H9 (cell line): ENCODE measurements at regions not wholly inside any gene's neighbourhood (a gene's known extent, or its start where the extent isn't known, plus 50 kb on each side); places are given as distances from the start of the nearest gene placed in this dataset.

ENCODE experiments used
- DNase-seq: peaks from one replicate; pipeline ENCODE4 v3.0.0-alpha.2; 2017
- H2AFZ ChIP-seq: one replicate; pipeline ENCODE4 v1.6.1; 2013; ENCODE audit warnings: mild to moderate bottlenecking, low read length, control low read depth, moderate library complexity
- H2AK5ac ChIP-seq: 2 replicates; pipeline ENCODE4 v1.6.1; 2013; ENCODE audit warnings: low read length, control low read depth, mixed read lengths; ENCODE audit not compliant: insufficient read length
- H2BK120ac ChIP-seq: one replicate; pipeline ENCODE4 v1.6.1; 2013; ENCODE audit warnings: low read depth, mild to moderate bottlenecking, low read length, control low read depth, inconsistent platforms; ENCODE audit not compliant: poor library complexity, severe bottlenecking
- H2BK12ac ChIP-seq: 2 replicates; pipeline ENCODE4 v1.6.1; 2013; ENCODE audit warnings: low read length, control low read depth, mixed read lengths, low read depth; ENCODE audit not compliant: insufficient read length
- H2BK15ac ChIP-seq: 2 replicates; pipeline ENCODE4 v1.6.1; 2013; ENCODE audit warnings: low read depth, low read length, control low read depth
- H2BK20ac ChIP-seq: one replicate; pipeline ENCODE4 v1.6.1; 2013; ENCODE audit warnings: low read depth, mild to moderate bottlenecking, low read length, control low read depth, inconsistent platforms; ENCODE audit not compliant: poor library complexity, severe bottlenecking
- H2BK5ac ChIP-seq: 2 replicates; pipeline ENCODE4 v1.6.1; 2013; ENCODE audit warnings: low read length, control low read depth, mixed read lengths; ENCODE audit not compliant: insufficient read length
- H3K14ac ChIP-seq: 2 replicates; pipeline ENCODE4 v1.6.1; 2013; ENCODE audit warnings: low read length, control low read depth; ENCODE audit not compliant: insufficient read depth
- H3K18ac ChIP-seq: 2 replicates; pipeline ENCODE4 v1.6.1; 2013; ENCODE audit warnings: low read depth, mild to moderate bottlenecking, mixed read lengths, low read length, control low read depth; ENCODE audit not compliant: insufficient read length
- H3K23ac ChIP-seq: 2 replicates; pipeline ENCODE4 v1.6.1; 2013; ENCODE audit warnings: low read length, control low read depth, mixed read lengths, low read depth; ENCODE audit not compliant: insufficient read length
- H3K23me2 ChIP-seq: 2 replicates; pipeline ENCODE4 v1.6.1; 2013; ENCODE audit warnings: low read depth, mild to moderate bottlenecking, mixed read lengths, low read length, control low read depth; ENCODE audit not compliant: insufficient read length, poor library complexity, severe bottlenecking
- H3K27ac ChIP-seq: 2 replicates; pipeline ENCODE4 v1.5.1; 2013; ENCODE audit warnings: low read length, control low read depth, mixed read lengths, low read depth; ENCODE audit not compliant: insufficient read length
- H3K27me3 ChIP-seq: 2 replicates; pipeline ENCODE4 v1.6.1; 2013; ENCODE audit warnings: low read length, control low read depth, inconsistent platforms; ENCODE audit not compliant: insufficient read depth
- H3K4ac ChIP-seq: 2 replicates; pipeline ENCODE4 v1.6.1; 2013; ENCODE audit warnings: low read depth, mild to moderate bottlenecking, control low read depth, inconsistent platforms, low read length, moderate library complexity
- H3K4me1 ChIP-seq: 2 replicates; pipeline ENCODE4 v1.6.1; 2013; ENCODE audit warnings: low read length, control low read depth, inconsistent platforms; ENCODE audit not compliant: insufficient read depth
- H3K4me2 ChIP-seq: 2 replicates; pipeline ENCODE4 v1.6.1; 2013; ENCODE audit warnings: low read length, control low read depth, mixed read lengths; ENCODE audit not compliant: insufficient read length, insufficient read depth
- H3K56ac ChIP-seq: 2 replicates; pipeline ENCODE4 v1.6.1; 2013; ENCODE audit warnings: low read depth, mild to moderate bottlenecking, mixed read lengths, low read length, control low read depth; ENCODE audit not compliant: insufficient read length
- H3K79me1 ChIP-seq: 2 replicates; pipeline ENCODE4 v1.6.1; 2013; ENCODE audit warnings: low read depth, mild to moderate bottlenecking, moderate library complexity, low read length, control low read depth, inconsistent platforms; ENCODE audit not compliant: insufficient read depth, poor library complexity, severe bottlenecking
- H3K79me2 ChIP-seq: 2 replicates; pipeline ENCODE4 v1.6.1; 2013; ENCODE audit warnings: low read length, control low read depth, inconsistent platforms; ENCODE audit not compliant: insufficient read depth
- H3K9ac ChIP-seq: 2 replicates; pipeline ENCODE4 v1.6.1; 2013; ENCODE audit warnings: low read length, control low read depth, mixed read lengths; ENCODE audit not compliant: insufficient read length; ENCODE audit errors: extremely low read depth
- H3K9me3 ChIP-seq: one replicate; pipeline ENCODE4 v1.6.1; 2013; ENCODE audit warnings: low read depth, low read length, inconsistent platforms; ENCODE audit not compliant: control insufficient read depth
- H3T11ph ChIP-seq: one replicate; pipeline ENCODE4 v1.6.1; 2013; ENCODE audit warnings: mild to moderate bottlenecking, low read length, control low read depth, inconsistent platforms
- H4K20me1 ChIP-seq: one replicate; pipeline ENCODE4 v1.6.1; 2013; ENCODE audit not compliant: control insufficient read depth, insufficient read length, insufficient read depth
- H4K5ac ChIP-seq: 2 replicates; pipeline ENCODE4 v1.6.1; 2013; ENCODE audit warnings: low read depth, mild to moderate bottlenecking, mixed read lengths, low read length, control low read depth; ENCODE audit not compliant: insufficient read length
- H4K8ac ChIP-seq: replicated peaks from 2 replicates; pipeline ENCODE4 v1.6.1; 2013; ENCODE audit warnings: low read length, control low read depth, mixed read lengths, low read depth; ENCODE audit not compliant: insufficient read length
- H4K91ac ChIP-seq: 2 replicates; pipeline ENCODE4 v1.6.1; 2013; ENCODE audit warnings: low read depth, mild to moderate bottlenecking, moderate library complexity, mixed read lengths, low read length, control low read depth; ENCODE audit not compliant: insufficient read length
- H3K27ac Mint-ChIP-seq, 3 experiments: 2 replicates in 2 of 3; 3 replicates in 1 of 3; pipeline ENCODE4 v1.8.0; 2020 to 2021; ENCODE audit warnings: mixed read lengths in 3 of 3, mild to moderate bottlenecking in 1 of 3, moderate library complexity in 1 of 3
- H3K27me3 Mint-ChIP-seq: 2 replicates; pipeline ENCODE4 v1.8.0; 2021; ENCODE audit warnings: low read depth, mild to moderate bottlenecking, moderate library complexity, mixed read lengths
- H3K36me3 Mint-ChIP-seq, 3 experiments: 2 replicates in 2 of 3; 3 replicates in 1 of 3; pipeline ENCODE4 v1.8.0; 2020 to 2021; ENCODE audit warnings: low read depth in 3 of 3, mixed read lengths in 3 of 3; ENCODE audit not compliant: insufficient read depth in 1 of 3
- H3K4me1 Mint-ChIP-seq, 2 experiments: 2 replicates each; pipeline ENCODE4 v1.8.0; 2020; ENCODE audit warnings: mixed read lengths in 2 of 2
- H3K4me3 Mint-ChIP-seq, 2 experiments: 2 replicates in 1 of 2; 3 replicates in 1 of 2; pipeline ENCODE4 v1.8.0; 2020 to 2021; ENCODE audit warnings: mild to moderate bottlenecking in 2 of 2, mixed read lengths in 2 of 2, moderate library complexity in 1 of 2
- H3K9me3 Mint-ChIP-seq, 2 experiments: 2 replicates in 1 of 2; 3 replicates in 1 of 2; pipeline ENCODE4 v1.8.0; 2020; ENCODE audit warnings: mild to moderate bottlenecking in 2 of 2, mixed read lengths in 2 of 2, moderate library complexity in 1 of 2
- CTCF ChIP-seq: fragments of 200-600 bp; sonication (generic); conservative IDR thresholded peaks from 3 replicates; pipeline ENCODE4 v1.8.0; 2021; ENCODE audit warnings: antibody characterized with exemption, mild to moderate bottlenecking
- WGBS: extraction: QIAGEN DNeasy Blood & Tissue Kit; methylation state at CpG from one replicate; pipeline ENCODE4 v1.1.7; 2013; ENCODE audit warnings: missing lambda C conversion rate, low lambda C conversion rate, mixed read lengths; ENCODE audit not compliant: insufficient read length; ENCODE audit errors: extremely low coverage; 5-methylcytosine and 5-hydroxymethylcytosine counted together

GRCh38 chr1:99534638-99534930 lies 111.3 kb upstream of the PALMD start:
- DNase-seq = no peak

More at GRCh38 chr1:99534638-99534930, 111.3 kb upstream of the PALMD start:
- H2BK5ac ChIP-seq = no peak overlapping the region
- no peaks in the 10 kb centered on the region for H3K36me3 Mint-ChIP-seq
- H4K91ac ChIP-seq = no peak overlapping the region
- H3K4ac ChIP-seq = no peak overlapping the region
- H3K23ac ChIP-seq = no peak overlapping the region
- no peak overlapping the region for H2AK5ac ChIP-seq
- peaks cover 23 to 25% of the 10 kb centered on the region in 2 experiments for H3K4me1 Mint-ChIP-seq
- H3K9me3 Mint-ChIP-seq = peaks cover 0 to 3% of the 10 kb centered on the region in 2 experiments; a peak in 3 of 5 replicates
- no peak overlapping the region for H2BK20ac ChIP-seq
- no peaks in the 10 kb centered on the region for H3K23me2 ChIP-seq
- no peaks in the 10 kb centered on the region for H3K27me3 ChIP-seq
- H3K4me1 ChIP-seq = no peaks in the 10 kb centered on the region
- no peak overlapping the region for H3K9ac ChIP-seq
- H4K5ac ChIP-seq = no peak overlapping the region
- WGBS = no CpG with 5 or more reads among the region's 1 CpG
- H3K79me2 ChIP-seq = no peaks in the 10 kb centered on the region
- H2AFZ ChIP-seq = no peak overlapping the region
- no peak overlapping the region for H2BK15ac ChIP-seq
- H3K27ac ChIP-seq = no peak overlapping the region
- H4K20me1 ChIP-seq = no peaks in the 10 kb centered on the region
- no peak overlapping the region for H3K18ac ChIP-seq
- H3K14ac ChIP-seq = no peak overlapping the region
- no peak overlapping the region; a peak in 1 of 7 replicates for H3K27ac Mint-ChIP-seq
- no peaks in the 10 kb centered on the region for H3K79me1 ChIP-seq
- H2BK120ac ChIP-seq = no peak overlapping the region
- no peak overlapping the region for H3K56ac ChIP-seq
- H3K27me3 Mint-ChIP-seq = no peaks in the 10 kb centered on the region
- no peak overlapping the region for H3K4me3 Mint-ChIP-seq
- H3K9me3 ChIP-seq = no peaks in the 10 kb centered on the region
- no peak for TF ChIP-seq CTCF
- H3T11ph ChIP-seq = no peak overlapping the region
- no peak overlapping the region for H4K8ac ChIP-seq
- no peak overlapping the region for H3K4me2 ChIP-seq
- no peak overlapping the region for H2BK12ac ChIP-seq
